ENCODE measurements at regions not wholly inside any gene's neighbourhood (a gene's known extent, or its start where the extent isn't known, plus 50 kb on each side); places are given as distances from the start of the nearest gene placed in this dataset.

GRCh38 chr1:108071601-108072000 lies 106.6 kb upstream of the VAV3 start:
- TF ChIP-seq, protein P1, sequence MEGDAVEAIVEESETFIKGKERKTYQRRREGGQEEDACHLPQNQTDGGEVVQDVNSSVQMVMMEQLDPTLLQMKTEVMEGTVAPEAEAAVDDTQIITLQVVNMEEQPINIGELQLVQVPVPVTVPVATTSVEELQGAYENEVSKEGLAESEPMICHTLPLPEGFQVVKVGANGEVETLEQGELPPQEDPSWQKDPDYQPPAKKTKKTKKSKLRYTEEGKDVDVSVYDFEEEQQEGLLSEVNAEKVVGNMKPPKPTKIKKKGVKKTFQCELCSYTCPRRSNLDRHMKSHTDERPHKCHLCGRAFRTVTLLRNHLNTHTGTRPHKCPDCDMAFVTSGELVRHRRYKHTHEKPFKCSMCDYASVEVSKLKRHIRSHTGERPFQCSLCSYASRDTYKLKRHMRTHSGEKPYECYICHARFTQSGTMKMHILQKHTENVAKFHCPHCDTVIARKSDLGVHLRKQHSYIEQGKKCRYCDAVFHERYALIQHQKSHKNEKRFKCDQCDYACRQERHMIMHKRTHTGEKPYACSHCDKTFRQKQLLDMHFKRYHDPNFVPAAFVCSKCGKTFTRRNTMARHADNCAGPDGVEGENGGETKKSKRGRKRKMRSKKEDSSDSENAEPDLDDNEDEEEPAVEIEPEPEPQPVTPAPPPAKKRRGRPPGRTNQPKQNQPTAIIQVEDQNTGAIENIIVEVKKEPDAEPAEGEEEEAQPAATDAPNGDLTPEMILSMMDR (IDR thresholded peaks at IDR 0.05 in 4 of 5, conservative IDR thresholded peaks at IDR 0.05 in 1 of 5), result no peak
- TF ChIP-seq POLR2A (IDR thresholded peaks at IDR 0.05), result no peak
